ENCODE measurements at regions not wholly inside any gene's neighbourhood (a gene's known extent, or its start where the extent isn't known, plus 50 kb on each side); places are given as distances from the start of the nearest gene placed in this dataset.

GRCh38 chr2:220575963-220576362, 948.5 kb downstream of the SLC4A3 start:
- H3K27me3 Mint-ChIP-seq (ENCODE audit: low read depth, unreplicated experiment): no peaks in the 10 kb centered on the region
- H3K27me3 ChIP-seq (ENCODE audit: insufficient read depth, low read length): no peaks in the 10 kb centered on the region
- no peaks in the 10 kb centered on the region for H3K9me3 ChIP-seq (ENCODE audit: insufficient read depth, low read depth, low read length)
- H3K36me3 ChIP-seq (ENCODE audit: insufficient read depth, low read length): no peaks in the 10 kb centered on the region
- TF ChIP-seq CTCF (IDR thresholded peaks at IDR 0.05; ENCODE audit: insufficient read depth, low read depth, low read length) (no peak), EZH2 (IDR thresholded peaks at IDR 0.05; ENCODE audit: insufficient read depth, low read length) (no peak)
- H3K9ac ChIP-seq (ENCODE audit: low read length): no peak overlapping the region
- no peak overlapping the region for H3K4me3 ChIP-seq (ENCODE audit: insufficient read depth, low read depth, low read length)
- no peaks in the 10 kb centered on the region for H3K79me2 ChIP-seq (ENCODE audit: insufficient read depth, low read length)
- DNase-seq (ENCODE audit: low read depth) (peak; percentile 85), FAIRE-seq (no peak)
- H3K4me2 ChIP-seq (ENCODE audit: low read length): no peak overlapping the region
- no peaks in the 10 kb centered on the region for H4K20me1 ChIP-seq (ENCODE audit: insufficient read depth, low read length)
- H3K4me1 Mint-ChIP-seq (ENCODE audit: low read depth, unreplicated experiment): no peaks in the 10 kb centered on the region
- H2AFZ ChIP-seq (ENCODE audit: low read depth, low read length): no peak overlapping the region
- no peak overlapping the region for H3K27ac ChIP-seq (ENCODE audit: low read depth, low read length)
- H3K4me1 ChIP-seq (ENCODE audit: insufficient read depth, low read length): no peaks in the 10 kb centered on the region
- no peaks in the 10 kb centered on the region for H3K9me3 Mint-ChIP-seq (ENCODE audit: unreplicated experiment)
- H3K27ac Mint-ChIP-seq (ENCODE audit: unreplicated experiment): no peak overlapping the region
- no peaks in the 10 kb centered on the region for H3K36me3 Mint-ChIP-seq (ENCODE audit: low read depth, unreplicated experiment)
- H3K4me3 Mint-ChIP-seq (ENCODE audit: unreplicated experiment): no peak overlapping the region

- no peaks in the 10 kb centered on the region for H3K27me3 Mint-ChIP-seq (ENCODE audit: low read depth, unreplicated experiment)
- no peaks in the 10 kb centered on the region for H3K4me1 Mint-ChIP-seq (ENCODE audit: low read depth, unreplicated experiment)
- no peak overlapping the region for H3K4me2 ChIP-seq (ENCODE audit: low read length)
- no peak for DNase-seq (ENCODE audit: low read depth)
- peaks cover 2% of the 10 kb centered on the region for H3K9me3 Mint-ChIP-seq (ENCODE audit: unreplicated experiment)
- no peaks in the 10 kb centered on the region for H3K36me3 Mint-ChIP-seq (ENCODE audit: low read depth, unreplicated experiment)
- no peak overlapping the region for H2AFZ ChIP-seq (ENCODE audit: low read depth, low read length)
- no peak overlapping the region for H3K27ac Mint-ChIP-seq (ENCODE audit: unreplicated experiment)
- H3K4me3 ChIP-seq (ENCODE audit: insufficient read depth, low read depth, low read length): no peak overlapping the region
- H3K36me3 ChIP-seq (ENCODE audit: insufficient read depth, low read length): no peaks in the 10 kb centered on the region
- no peak overlapping the region for H3K4me3 Mint-ChIP-seq (ENCODE audit: unreplicated experiment)
- no peak for TF ChIP-seq EZH2 (IDR thresholded peaks at IDR 0.05; ENCODE audit: insufficient read depth, low read length)
- no peak for TF ChIP-seq CTCF (IDR thresholded peaks at IDR 0.05; ENCODE audit: insufficient read depth, low read depth, low read length)
- FAIRE-seq: no peak
- no peaks in the 10 kb centered on the region for H3K27me3 ChIP-seq (ENCODE audit: insufficient read depth, low read length)
- H3K9me3 ChIP-seq (ENCODE audit: insufficient read depth, low read depth, low read length): no peaks in the 10 kb centered on the region
- no peaks in the 10 kb centered on the region for H3K79me2 ChIP-seq (ENCODE audit: insufficient read depth, low read length)
- H3K27ac ChIP-seq (ENCODE audit: low read depth, low read length): no peak overlapping the region
- H3K4me1 ChIP-seq (ENCODE audit: insufficient read depth, low read length): no peaks in the 10 kb centered on the region
- H3K9ac ChIP-seq (ENCODE audit: low read length): no peak overlapping the region
- no peaks in the 10 kb centered on the region for H4K20me1 ChIP-seq (ENCODE audit: insufficient read depth, low read length)
These were observed 952.0 kb downstream of the SLC4A3 start for GRCh38 chr2:220579452-220579851.

- Histone ChIP-seq H3K36me3 (ENCODE audit: insufficient read depth, low read length) (no peaks in the 10 kb centered on the region), H3K79me2 (ENCODE audit: insufficient read depth, low read length) (no peaks in the 10 kb centered on the region), H3K4me2 (ENCODE audit: low read length) (no peak overlapping the region), H2AFZ (ENCODE audit: low read depth, low read length) (no peak overlapping the region), H3K4me3 (ENCODE audit: insufficient read depth, low read depth, low read length) (no peak overlapping the region), H3K4me1 (ENCODE audit: insufficient read depth, low read length) (no peaks in the 10 kb centered on the region), H3K27me3 (ENCODE audit: insufficient read depth, low read length) (no peaks in the 10 kb centered on the region), H3K9ac (ENCODE audit: low read length) (no peak overlapping the region), H3K27ac (ENCODE audit: low read depth, low read length) (no peak overlapping the region), H3K9me3 (ENCODE audit: insufficient read depth, low read depth, low read length) (no peaks in the 10 kb centered on the region), H4K20me1 (ENCODE audit: insufficient read depth, low read length) (no peaks in the 10 kb centered on the region)
- no peak overlapping the region for H3K4me3 Mint-ChIP-seq (ENCODE audit: unreplicated experiment)
- no peak for TF ChIP-seq CTCF (IDR thresholded peaks at IDR 0.05; ENCODE audit: insufficient read depth, low read depth, low read length)
- no peak for TF ChIP-seq EZH2 (IDR thresholded peaks at IDR 0.05; ENCODE audit: insufficient read depth, low read length)
- no peaks in the 10 kb centered on the region for H3K27me3 Mint-ChIP-seq (ENCODE audit: low read depth, unreplicated experiment)
- no peaks in the 10 kb centered on the region for H3K36me3 Mint-ChIP-seq (ENCODE audit: low read depth, unreplicated experiment)
- DNase-seq (ENCODE audit: low read depth): no peak
- no peaks in the 10 kb centered on the region for H3K4me1 Mint-ChIP-seq (ENCODE audit: low read depth, unreplicated experiment)
- H3K27ac Mint-ChIP-seq (ENCODE audit: unreplicated experiment): no peak overlapping the region
- peaks cover 2% of the 10 kb centered on the region for H3K9me3 Mint-ChIP-seq (ENCODE audit: unreplicated experiment)
- no peak for FAIRE-seq
These were observed 952.7 kb downstream of the SLC4A3 start for GRCh38 chr2:220580113-220580512.
